ENCODE measurements at regions not wholly inside any gene's neighbourhood (a gene's known extent, or its start where the extent isn't known, plus 50 kb on each side); places are given as distances from the start of the nearest gene placed in this dataset.
"Not testable (repeated sequence)": the region's sequence is repeated elsewhere in the genome, so short reads cannot be mapped to it uniquely, and the experiment has no call there.

DNA sequence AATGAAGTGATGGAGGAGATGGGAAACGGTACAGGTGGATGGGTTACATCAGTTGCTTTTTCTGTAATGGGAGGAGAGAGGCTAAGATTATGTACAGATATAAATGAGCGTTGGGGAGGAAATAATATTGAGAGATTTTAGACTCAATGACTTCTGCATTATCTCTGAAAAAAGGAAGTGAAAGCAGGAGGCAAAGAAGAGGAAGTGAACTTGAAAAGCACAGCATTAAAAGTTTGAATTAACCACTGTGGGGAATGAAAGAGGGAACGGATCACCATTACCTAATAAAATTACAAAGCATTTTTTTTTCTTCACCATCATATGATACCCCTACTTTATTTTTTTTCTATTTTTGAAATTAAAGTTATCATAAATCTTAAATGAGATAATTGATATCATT is 1025.5 kb downstream of the RPA4 start:
- H3K4me1 Mint-ChIP-seq, result no peaks in the 10 kb centered on the region

DNA sequence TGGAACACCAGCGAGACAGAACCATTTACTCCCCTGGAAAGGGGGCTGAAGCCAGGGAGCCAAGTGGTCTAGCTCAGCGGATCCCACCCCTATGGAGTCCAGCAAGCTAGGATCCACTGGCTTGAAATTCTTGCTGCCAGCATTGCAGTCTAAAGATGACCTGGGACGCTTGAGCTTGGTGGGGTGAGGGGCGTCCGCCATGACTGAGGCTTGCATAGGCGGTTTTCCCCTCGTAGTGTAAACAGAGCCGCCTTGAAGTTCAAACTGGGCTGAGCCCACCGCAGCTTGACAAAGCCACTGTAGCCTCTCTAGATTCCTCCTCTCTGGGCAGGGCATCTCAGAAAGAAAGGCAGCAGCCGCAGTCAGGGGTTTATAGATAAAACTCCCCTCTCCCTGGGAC is 1031.7 kb downstream of the RPA4 start:
- not testable (repeated sequence) for H3K4me3 Mint-ChIP-seq; H3K27me3 Mint-ChIP-seq (ENCODE audit: low read depth in 3 of 3); H3K4me1 Mint-ChIP-seq; H3K36me3 Mint-ChIP-seq; H3K27ac Mint-ChIP-seq; DNase-seq; H3K9me3 Mint-ChIP-seq

More for the DNA sequence above, 1025.5 kb downstream of the RPA4 start:
- no peak overlapping the region for H3K4me3 Mint-ChIP-seq
- H3K9me3 Mint-ChIP-seq, result peaks cover 0 to 5% (median 2%) of the 10 kb centered on the region in 6 donors
- H3K27ac Mint-ChIP-seq, result no peak overlapping the region
- peaks cover 0 to 6% (median 2%) of the 10 kb centered on the region in 3 donors for H3K27me3 Mint-ChIP-seq (ENCODE audit: low read depth in 3 of 3)
- no peak for DNase-seq
- H3K36me3 Mint-ChIP-seq, result no peaks in the 10 kb centered on the region

DNA sequence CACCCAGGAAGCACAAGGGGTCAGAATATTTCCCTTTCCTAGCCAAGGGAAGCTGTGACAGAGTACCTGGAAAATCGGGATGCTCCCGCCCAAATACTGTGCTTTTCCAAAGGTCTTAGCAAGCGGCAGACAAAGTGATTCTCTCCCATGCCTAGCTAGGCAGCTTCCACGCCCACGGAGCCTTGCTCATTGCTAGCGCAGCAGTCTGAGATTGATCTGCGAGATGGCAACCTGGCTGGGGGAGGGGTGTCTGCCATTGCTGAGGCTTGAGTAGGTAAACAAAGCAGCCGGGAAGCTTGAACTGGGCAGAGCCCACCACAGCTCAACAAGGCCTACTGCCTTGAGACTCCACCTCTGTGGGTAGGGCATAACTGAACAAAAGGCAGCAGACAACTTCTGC is 1037.5 kb downstream of the RPA4 start:
- H3K9me3 Mint-ChIP-seq, result peaks cover 0 to 19% (median 7%) of the 10 kb centered on the region in 6 donors
- H3K4me1 Mint-ChIP-seq; H3K27ac Mint-ChIP-seq; H3K36me3 Mint-ChIP-seq; H3K4me3 Mint-ChIP-seq; DNase-seq; H3K27me3 Mint-ChIP-seq (ENCODE audit: low read depth in 3 of 3): not testable (repeated sequence)

DNA sequence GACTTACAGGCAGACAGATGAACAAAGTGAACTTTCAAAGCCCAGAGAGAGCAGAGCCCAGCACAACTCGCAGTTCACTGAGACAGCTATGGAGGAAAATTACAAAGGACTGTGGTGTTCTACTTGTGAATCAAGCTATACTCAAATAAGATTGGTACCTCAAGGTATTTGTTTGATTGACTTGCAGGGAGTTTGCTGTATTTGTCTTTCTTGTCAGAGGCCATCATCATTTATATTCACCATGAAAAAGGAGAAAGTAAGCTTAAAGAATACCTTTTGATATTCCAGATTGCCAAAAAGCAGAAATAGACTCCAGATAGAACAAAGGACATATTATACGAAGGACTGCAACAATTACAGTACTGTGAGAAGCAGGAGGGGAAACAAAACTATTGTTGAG is 1047.9 kb downstream of the RPA4 start:
- Mint-ChIP-seq H3K4me3 (no peak overlapping the region), H3K27me3 (ENCODE audit: low read depth in 3 of 3) (peaks cover 0 to 2% (median 0%) of the 10 kb centered on the region in 3 donors), H3K9me3 (peaks cover 0 to 2% (median under 1%) of the 10 kb centered on the region in 6 donors), H3K36me3 (no peaks in the 10 kb centered on the region), H3K4me1 (no peaks in the 10 kb centered on the region), H3K27ac (no peak overlapping the region)
- no peak for DNase-seq

DNA sequence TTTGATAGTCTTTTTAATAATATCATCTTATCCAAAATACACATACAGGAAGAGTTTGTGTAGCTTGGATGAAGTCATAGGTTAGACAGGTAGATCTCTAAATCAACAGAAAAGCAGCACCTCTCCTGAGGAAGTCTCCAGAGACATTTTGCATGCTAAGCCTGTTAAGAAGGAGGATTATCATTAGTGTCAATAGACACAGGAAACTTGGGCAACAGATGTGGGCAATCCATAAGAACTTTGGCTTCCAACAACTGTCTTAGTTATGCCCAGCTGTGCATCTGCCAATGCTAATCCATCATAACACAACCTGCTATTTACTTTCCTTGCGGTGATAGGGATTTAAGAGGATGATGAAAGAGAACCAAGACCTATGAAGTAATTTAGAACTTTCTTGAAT is 1052.6 kb downstream of the RPA4 start:
- Mint-ChIP-seq H3K4me1 (no peaks in the 10 kb centered on the region), H3K36me3 (no peaks in the 10 kb centered on the region), H3K4me3 (no peak overlapping the region), H3K27me3 (ENCODE audit: low read depth in 3 of 3) (peaks cover 0 to 2% (median 0%) of the 10 kb centered on the region in 3 donors), H3K9me3 (peaks cover 0 to 2% (median 0%) of the 10 kb centered on the region in 6 donors), H3K27ac (no peak overlapping the region)
- no peak for DNase-seq

DNA sequence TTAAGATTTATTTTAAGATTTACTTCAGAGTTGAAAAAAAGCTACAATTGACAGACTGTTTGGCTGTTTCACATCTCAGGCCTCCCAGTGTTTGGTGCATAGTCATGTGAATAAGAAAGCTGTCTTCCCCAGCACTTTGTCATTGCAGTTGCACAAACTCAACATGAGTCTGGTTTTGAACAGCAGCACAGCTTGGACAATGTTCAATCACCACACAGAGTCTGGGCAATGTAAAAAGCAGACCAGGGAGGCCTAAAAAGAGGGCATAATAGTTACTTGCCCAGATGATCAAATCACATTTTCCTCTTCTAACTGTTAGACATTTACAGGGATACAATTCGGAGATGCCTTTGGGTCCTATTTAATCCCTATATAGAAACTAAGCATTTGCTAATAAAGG is 1055.0 kb downstream of the RPA4 start:
- H3K27ac Mint-ChIP-seq, result no peak overlapping the region
- H3K36me3 Mint-ChIP-seq, result no peaks in the 10 kb centered on the region
- H3K9me3 Mint-ChIP-seq, result peaks cover 0 to 2% (median 0%) of the 10 kb centered on the region in 6 donors
- no peaks in the 10 kb centered on the region for H3K4me1 Mint-ChIP-seq
- H3K4me3 Mint-ChIP-seq, result no peak overlapping the region
- H3K27me3 Mint-ChIP-seq (ENCODE audit: low read depth in 3 of 3), result peaks cover 0 to 2% (median 0%) of the 10 kb centered on the region in 3 donors
- no peak for DNase-seq

DNA sequence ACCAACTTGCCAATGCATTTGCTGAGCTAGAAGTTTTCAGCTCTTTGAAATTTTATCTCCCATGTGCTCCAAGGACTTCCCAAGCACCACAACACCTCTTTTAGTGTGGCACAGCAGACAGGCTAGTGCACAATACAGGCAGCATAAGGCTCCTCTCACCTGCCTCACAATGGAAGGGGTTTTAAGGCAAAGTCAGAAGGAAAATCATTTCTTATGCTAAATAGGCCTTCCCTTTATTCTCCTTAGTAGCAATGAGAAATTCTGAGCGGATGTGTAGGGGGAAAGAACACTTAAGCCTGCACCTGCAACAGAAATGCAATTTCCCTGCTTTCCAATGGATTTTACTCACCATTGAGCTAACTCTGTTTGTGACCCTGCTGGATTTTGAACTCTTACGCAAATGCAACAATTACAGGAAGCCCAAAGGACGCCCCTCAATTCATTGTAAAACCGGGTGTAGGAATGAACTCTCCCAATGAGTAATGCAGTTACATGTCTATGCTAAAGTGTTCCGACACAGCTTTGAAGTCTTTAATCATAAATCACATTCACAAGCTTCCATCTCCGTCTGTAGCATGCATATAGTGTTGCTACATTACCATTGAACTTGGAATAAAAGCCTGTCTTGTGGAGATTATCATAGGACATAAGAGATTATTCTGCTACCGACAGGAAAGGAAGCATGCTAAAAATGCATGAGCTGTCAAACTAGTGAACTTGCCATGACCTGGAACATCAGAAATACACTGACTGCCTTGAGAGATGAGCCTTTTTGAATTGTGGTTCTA is 1084.9 kb downstream of the RPA4 start:
- no peaks in the 10 kb centered on the region for H3K36me3 Mint-ChIP-seq

DNA sequence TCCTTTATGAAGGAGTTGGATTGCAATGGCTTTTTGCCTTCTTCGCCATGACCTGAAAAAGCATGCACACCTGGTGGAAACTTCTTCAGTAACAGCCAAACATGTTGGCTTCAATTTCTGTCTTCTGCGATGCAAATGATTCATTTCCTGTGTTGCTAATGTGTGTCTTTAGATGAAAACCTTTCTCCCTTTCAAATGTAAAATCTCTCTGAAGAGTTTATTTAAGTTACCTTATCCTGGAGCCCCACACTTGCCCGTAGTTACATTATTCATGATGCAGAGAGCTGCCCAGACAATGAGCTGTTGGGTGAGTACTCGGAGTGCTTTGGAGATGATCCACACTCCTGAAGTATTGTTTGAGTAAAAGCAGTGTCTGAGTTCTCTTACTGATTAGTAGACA is 1100.9 kb downstream of the RPA4 start:
- Mint-ChIP-seq H3K27ac (no peak overlapping the region), H3K9me3 (peaks cover 0 to 5% (median 0%) of the 10 kb centered on the region in 6 donors), H3K4me3 (no peak overlapping the region), H3K4me1 (no peaks in the 10 kb centered on the region), H3K27me3 (ENCODE audit: low read depth in 3 of 3) (peaks cover under 1 to 9% (median under 1%) of the 10 kb centered on the region in 3 donors), H3K36me3 (no peaks in the 10 kb centered on the region)
- DNase-seq, result no peak

More for the DNA sequence above, 1084.9 kb downstream of the RPA4 start:
- DNase-seq, result no peak
- no peak overlapping the region for H3K27ac Mint-ChIP-seq
- no peaks in the 10 kb centered on the region for H3K4me1 Mint-ChIP-seq
- H3K9me3 Mint-ChIP-seq, result peaks cover 3 to 11% (median 6%) of the 10 kb centered on the region in 6 donors
- H3K4me3 Mint-ChIP-seq, result no peak overlapping the region
- H3K27me3 Mint-ChIP-seq (ENCODE audit: low read depth in 3 of 3), result peaks cover 0 to 3% (median 2%) of the 10 kb centered on the region in 3 donors

DNA sequence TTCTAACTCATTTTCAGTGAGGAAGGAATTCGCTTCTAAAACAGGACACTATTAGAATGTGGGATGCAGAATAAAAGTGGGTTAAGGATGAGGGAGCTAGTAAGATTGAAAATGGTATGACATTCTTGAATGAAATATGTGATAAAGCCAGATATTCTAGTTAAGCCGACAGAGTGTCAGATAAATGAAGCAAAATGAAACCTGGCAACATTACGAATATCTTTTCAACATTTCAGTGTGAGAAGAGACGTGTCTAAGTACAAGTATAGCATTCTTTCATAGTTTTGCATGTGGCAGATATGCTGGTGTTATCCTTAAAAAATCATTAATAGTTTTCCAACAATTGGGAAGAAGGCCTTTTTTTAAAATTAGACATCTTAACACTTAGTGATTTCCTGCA is 1101.4 kb downstream of the RPA4 start:
- no peak overlapping the region for H3K27ac Mint-ChIP-seq
- no peak for DNase-seq
- peaks cover 0 to 9% (median 0%) of the 10 kb centered on the region in 3 donors for H3K27me3 Mint-ChIP-seq (ENCODE audit: low read depth in 3 of 3)
- H3K36me3 Mint-ChIP-seq, result no peaks in the 10 kb centered on the region
- H3K4me1 Mint-ChIP-seq, result no peaks in the 10 kb centered on the region
- peaks cover 0 to 5% (median 0%) of the 10 kb centered on the region in 6 donors for H3K9me3 Mint-ChIP-seq
- no peak overlapping the region for H3K4me3 Mint-ChIP-seq

DNA sequence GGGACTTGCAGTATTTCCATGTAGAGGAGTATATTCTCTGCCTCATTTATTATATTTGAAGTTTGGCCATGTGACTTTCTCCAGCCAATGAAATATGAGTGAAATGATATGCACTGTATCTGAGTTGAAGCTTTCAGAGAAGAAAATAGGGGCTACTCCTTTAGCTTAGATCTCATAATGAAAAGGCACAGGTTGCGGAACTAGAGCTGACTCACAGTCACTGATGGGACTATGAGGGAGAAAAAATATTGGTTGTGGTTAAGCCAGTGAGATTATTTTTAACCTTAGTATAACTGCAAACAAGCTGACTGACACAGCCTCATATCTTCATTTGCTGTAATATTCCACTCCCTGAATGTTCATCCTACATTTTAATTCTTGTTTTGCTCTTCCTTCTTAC is 1104.3 kb downstream of the RPA4 start:
- H3K27ac Mint-ChIP-seq, result no peak overlapping the region
- H3K27me3 Mint-ChIP-seq (ENCODE audit: low read depth in 3 of 3), result peaks cover 0 to 7% (median 5%) of the 10 kb centered on the region in 3 donors
- H3K9me3 Mint-ChIP-seq, result peaks cover 0 to 8% (median 4%) of the 10 kb centered on the region in 6 donors
- no peaks in the 10 kb centered on the region for H3K36me3 Mint-ChIP-seq
- H3K4me1 Mint-ChIP-seq, result no peaks in the 10 kb centered on the region
- no peak overlapping the region for H3K4me3 Mint-ChIP-seq
- DNase-seq, result no peak

DNA sequence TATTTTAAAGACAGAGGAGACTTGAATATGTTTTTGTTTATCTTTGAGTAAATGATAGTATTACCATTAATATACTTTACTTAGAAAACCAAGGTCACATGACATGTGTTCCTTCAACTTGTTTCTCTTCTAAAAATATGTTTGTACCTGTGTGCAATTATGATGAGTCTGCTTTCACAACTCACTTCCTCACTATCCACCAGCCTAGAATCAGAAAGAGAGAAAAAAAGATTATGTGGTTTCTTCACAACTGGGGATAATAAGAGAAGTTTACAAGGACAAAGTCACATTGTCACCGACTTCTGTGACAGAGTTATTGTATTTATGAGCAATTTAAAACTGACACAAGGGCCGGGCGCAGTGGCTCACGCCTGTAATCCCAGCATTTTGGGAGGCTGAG is 1112.1 kb downstream of the RPA4 start:
- H3K4me3 Mint-ChIP-seq, result no peak overlapping the region
- no peaks in the 10 kb centered on the region for H3K36me3 Mint-ChIP-seq
- H3K27me3 Mint-ChIP-seq (ENCODE audit: low read depth in 3 of 3), result peaks cover 0 to 9% (median 1%) of the 10 kb centered on the region in 3 donors
- DNase-seq, result no peak
- H3K4me1 Mint-ChIP-seq, result no peaks in the 10 kb centered on the region
- H3K27ac Mint-ChIP-seq, result no peak overlapping the region
- peaks cover 2 to 15% (median 6%) of the 10 kb centered on the region in 6 donors for H3K9me3 Mint-ChIP-seq

DNA sequence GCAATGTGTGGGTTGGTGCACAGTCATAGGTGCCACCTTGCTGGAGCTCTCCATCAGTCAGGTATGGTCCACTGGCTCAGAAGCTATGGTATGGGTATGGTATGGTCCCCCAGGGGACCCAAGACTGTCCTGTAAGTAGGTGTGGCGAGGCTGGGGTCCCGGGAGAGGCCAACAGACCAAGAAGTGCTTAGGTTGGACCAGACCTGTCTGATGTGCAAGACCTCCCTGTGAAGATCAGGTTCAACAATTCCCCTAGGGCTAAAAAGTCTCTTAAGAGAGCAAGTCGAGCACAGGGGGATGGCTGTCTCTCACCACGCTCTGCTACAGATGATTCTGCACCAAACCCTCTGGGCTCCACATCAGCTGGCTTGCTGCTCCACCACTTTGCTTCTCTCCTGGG is 1145.0 kb downstream of the RPA4 start:
- Mint-ChIP-seq H3K27ac (no peak overlapping the region), H3K4me1 (no peaks in the 10 kb centered on the region), H3K36me3 (no peaks in the 10 kb centered on the region), H3K9me3 (peaks cover 0 to 11% (median 4%) of the 10 kb centered on the region in 6 donors), H3K4me3 (no peak overlapping the region), H3K27me3 (ENCODE audit: low read depth in 3 of 3) (peaks cover 2 to 5% (median 3%) of the 10 kb centered on the region in 3 donors)
- DNase-seq, result no peak

DNA sequence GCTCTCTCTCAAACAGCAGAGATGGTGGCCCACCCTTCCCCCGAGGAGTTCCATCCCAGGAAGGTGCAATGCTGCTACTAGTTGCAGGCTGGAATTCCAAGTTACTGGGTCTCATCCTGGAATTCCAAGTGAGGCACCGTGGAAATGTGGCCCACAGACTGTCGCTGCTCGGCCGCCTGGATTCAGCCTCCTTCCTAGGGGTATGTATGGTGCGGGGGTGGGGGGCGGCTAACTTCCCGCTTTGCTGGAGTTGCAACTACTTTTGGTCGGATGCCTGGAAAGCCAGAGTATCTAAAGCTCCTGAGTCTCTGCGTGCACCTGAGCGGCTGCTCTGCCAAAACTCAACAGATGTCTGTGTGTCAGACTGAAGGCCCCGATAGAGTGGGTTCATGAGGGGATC is 1146.2 kb downstream of the RPA4 start:
- Mint-ChIP-seq H3K9me3 (peaks cover 0 to 11% (median 4%) of the 10 kb centered on the region in 6 donors), H3K4me3 (no peak overlapping the region), H3K27ac (no peak overlapping the region), H3K4me1 (no peaks in the 10 kb centered on the region), H3K36me3 (no peaks in the 10 kb centered on the region), H3K27me3 (ENCODE audit: low read depth in 3 of 3) (peaks cover 2 to 5% (median 3%) of the 10 kb centered on the region in 3 donors)
- no peak for DNase-seq

DNA sequence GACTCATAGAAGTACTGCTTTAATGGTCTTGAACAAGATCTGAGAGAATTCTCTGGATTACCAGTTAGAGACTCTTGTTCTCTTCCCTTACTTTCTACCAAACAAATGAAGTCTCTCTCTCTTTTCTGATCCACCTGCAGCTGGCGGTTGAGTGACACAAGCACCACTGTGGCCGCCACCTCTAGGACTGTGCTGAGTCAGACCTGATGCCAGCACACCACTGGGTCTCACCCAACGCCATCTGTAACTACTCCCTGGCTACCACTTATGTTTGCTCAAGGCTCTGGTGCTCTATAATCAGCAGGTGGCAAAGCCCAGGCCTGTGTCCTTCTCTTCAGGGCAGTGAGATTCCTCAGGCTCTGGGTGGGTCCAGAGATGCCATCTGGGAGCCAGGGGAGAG is 1173.5 kb downstream of the RPA4 start:
- H3K9me3 Mint-ChIP-seq, result peaks cover 1 to 18% (median 11%) of the 10 kb centered on the region in 6 donors
- no peak overlapping the region for H3K27ac Mint-ChIP-seq
- peaks cover 0 to 1% (median 0%) of the 10 kb centered on the region in 3 donors for H3K27me3 Mint-ChIP-seq (ENCODE audit: low read depth in 3 of 3)
- H3K4me3 Mint-ChIP-seq, result no peak overlapping the region
- H3K36me3 Mint-ChIP-seq, result peaks cover 0 to 4% (median 0%) of the 10 kb centered on the region in 3 donors
- no peaks in the 10 kb centered on the region for H3K4me1 Mint-ChIP-seq
- no peak for DNase-seq

DNA sequence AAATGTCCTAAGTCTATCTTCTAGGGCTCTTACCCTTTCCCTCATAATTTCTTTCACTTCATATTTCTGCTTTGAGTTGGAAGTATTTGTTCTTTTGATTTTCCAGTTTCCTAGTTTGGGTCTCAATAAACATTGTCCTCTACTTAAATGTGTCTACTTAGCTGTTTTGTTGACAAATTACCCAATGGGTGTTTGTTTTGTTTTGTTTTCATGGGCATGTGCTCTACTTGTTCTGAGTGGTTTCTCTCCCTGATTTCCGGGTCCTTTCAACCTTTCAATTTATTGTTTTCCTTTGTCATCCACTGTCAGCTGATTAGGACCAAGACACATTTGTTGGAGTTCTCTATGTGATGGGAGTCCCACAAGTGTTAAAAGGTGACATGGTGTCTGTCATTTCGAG is 1181.4 kb downstream of the RPA4 start:
- Mint-ChIP-seq H3K36me3 (no peaks in the 10 kb centered on the region), H3K4me3 (no peak overlapping the region), H3K9me3 (peaks cover 0 to 14% (median 5%) of the 10 kb centered on the region in 6 donors), H3K4me1 (no peaks in the 10 kb centered on the region), H3K27me3 (ENCODE audit: low read depth in 3 of 3) (no peaks in the 10 kb centered on the region), H3K27ac (no peak overlapping the region)
- DNase-seq, result no peak

Data from immature natural killer cell (primary cell).